KMS-11 (cell line): ENCODE measurements at regions not wholly inside any gene's neighbourhood (a gene's known extent, or its start where the extent isn't known, plus 50 kb on each side); places are given as distances from the start of the nearest gene placed in this dataset.

ENCODE experiments used
- H2AFZ ChIP-seq: fragments of 200-600 bp; sonication (generic); 2 replicates; pipeline ENCODE4 v1.6.1; 2016; ENCODE audit warnings: antibody characterized with exemption, mixed run types, low read depth
- H3K27ac ChIP-seq: fragments of 200-600 bp; sonication (generic); 2 replicates; pipeline ENCODE4 v1.6.1; 2016; ENCODE audit warnings: mild to moderate bottlenecking, mixed run types
- H3K27me3 ChIP-seq: fragments of 200-600 bp; sonication (generic); 2 replicates; pipeline ENCODE4 v1.6.1; 2017; ENCODE audit warnings: mild to moderate bottlenecking, low read depth, mixed run types, moderate library complexity; ENCODE audit not compliant: insufficient read depth
- H3K36me3 ChIP-seq: fragments of 200-600 bp; sonication (generic); 2 replicates; pipeline ENCODE4 v1.6.1; 2017; ENCODE audit warnings: mild to moderate bottlenecking, mixed run types; ENCODE audit not compliant: insufficient read depth
- H3K4me1 ChIP-seq: fragments of 200-600 bp; sonication (generic); 2 replicates; pipeline ENCODE4 v1.6.1; 2016; ENCODE audit warnings: mild to moderate bottlenecking, low read depth, mixed run types; ENCODE audit not compliant: poor library complexity, severe bottlenecking
- H3K4me2 ChIP-seq: fragments of 200-600 bp; sonication (generic); 2 replicates; pipeline ENCODE4 v1.7.0; 2016; ENCODE audit warnings: mild to moderate bottlenecking, mixed run types
- H3K4me3 ChIP-seq: fragments of 200-600 bp; sonication (generic); IDR thresholded peaks from 2 replicates; pipeline ENCODE4 v1.6.1; 2017; ENCODE audit warnings: low read depth, low read length, mixed read lengths; ENCODE audit not compliant: insufficient read depth
- H3K79me2 ChIP-seq: fragments of 200-600 bp; sonication (generic); 2 replicates; pipeline ENCODE4 v1.6.1; 2016; ENCODE audit warnings: low read depth, mixed run types; ENCODE audit not compliant: insufficient read depth
- H3K9ac ChIP-seq: fragments of 200-600 bp; sonication (generic); 2 replicates; pipeline ENCODE4 v1.6.1; 2016; ENCODE audit warnings: mild to moderate bottlenecking, mixed run types
- H4K20me1 ChIP-seq: fragments of 200-600 bp; sonication (generic); 2 replicates; pipeline ENCODE4 v1.6.1; 2016; ENCODE audit warnings: mild to moderate bottlenecking, mixed run types; ENCODE audit not compliant: insufficient read depth
- CTCF ChIP-seq: fragments of 200-600 bp; sonication (generic); conservative IDR thresholded peaks from 2 replicates; pipeline ENCODE4 v1.6.1; 2017; ENCODE audit warnings: low read depth, mild to moderate bottlenecking, antibody characterized with exemption, low read length, moderate library complexity, mixed read lengths

- H3K9ac ChIP-seq, result no peak overlapping the region
- H4K20me1 ChIP-seq, result no peaks in the 10 kb centered on the region
- no peaks in the 10 kb centered on the region for H3K4me1 ChIP-seq
- H3K79me2 ChIP-seq, result no peaks in the 10 kb centered on the region
- no peak overlapping the region for H3K27ac ChIP-seq
- no peak overlapping the region for H3K4me2 ChIP-seq
- no peak overlapping the region for H2AFZ ChIP-seq
- H3K27me3 ChIP-seq, result no peaks in the 10 kb centered on the region
- no peaks in the 10 kb centered on the region for H3K36me3 ChIP-seq
- H3K4me3 ChIP-seq, result no peak overlapping the region
- no peak for TF ChIP-seq CTCF
Observed at GRCh38 chr1:237961754-237962153, 71.0 kb upstream of the ZP4 start.

- H3K79me2 ChIP-seq, result no peaks in the 10 kb centered on the region
- TF ChIP-seq CTCF, result no peak
- no peaks in the 10 kb centered on the region for H3K4me1 ChIP-seq
- H2AFZ ChIP-seq, result no peak overlapping the region
- H3K9ac ChIP-seq, result no peak overlapping the region
- no peak overlapping the region for H3K27ac ChIP-seq
- H3K4me3 ChIP-seq, result no peak overlapping the region
- H3K4me2 ChIP-seq, result no peak overlapping the region
- no peaks in the 10 kb centered on the region for H3K27me3 ChIP-seq
- no peaks in the 10 kb centered on the region for H4K20me1 ChIP-seq
- no peaks in the 10 kb centered on the region for H3K36me3 ChIP-seq
Observed at GRCh38 chr1:237959838-237960237, 69.1 kb upstream of the ZP4 start.

- no peaks in the 10 kb centered on the region for H3K79me2 ChIP-seq
- H3K27me3 ChIP-seq, result no peaks in the 10 kb centered on the region
- no peak overlapping the region for H3K4me3 ChIP-seq
- no peak overlapping the region for H3K9ac ChIP-seq
- H3K36me3 ChIP-seq, result no peaks in the 10 kb centered on the region
- H3K4me1 ChIP-seq, result no peaks in the 10 kb centered on the region
- no peak for TF ChIP-seq CTCF
- H4K20me1 ChIP-seq, result no peaks in the 10 kb centered on the region
- no peak overlapping the region for H3K4me2 ChIP-seq
- H3K27ac ChIP-seq, result no peak overlapping the region
- no peak overlapping the region for H2AFZ ChIP-seq
Observed at GRCh38 chr1:237953238-237953637, 62.5 kb upstream of the ZP4 start.
